ENCODE measurements at regions not wholly inside any gene's neighbourhood (a gene's known extent, or its start where the extent isn't known, plus 50 kb on each side); places are given as distances from the start of the nearest gene placed in this dataset.

DNA sequence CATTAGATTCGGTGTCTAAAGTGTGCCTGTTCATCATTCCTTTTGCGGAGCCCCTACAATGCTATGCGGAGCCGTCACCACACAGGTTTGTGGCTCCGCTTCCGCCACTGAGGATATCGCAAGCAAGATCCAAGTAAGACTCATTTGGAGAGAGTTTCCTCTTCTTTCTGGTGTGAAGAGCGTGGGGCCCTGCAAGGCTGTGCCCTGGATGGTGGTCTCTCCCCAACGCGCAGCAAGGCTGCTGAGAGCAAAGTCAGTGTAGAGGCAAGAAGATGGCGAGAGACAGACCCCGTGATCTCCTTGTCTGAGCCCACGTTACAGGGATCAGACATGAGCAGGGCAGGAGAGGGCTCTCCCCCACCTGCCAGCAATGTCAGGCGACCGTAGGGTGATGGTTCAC lies 96.3 kb upstream of the AFDN start:
- no peaks in the 10 kb centered on the region for H3K27me3 ChIP-seq (ENCODE audit: control insufficient read depth, insufficient read depth, low read length)

DNA sequence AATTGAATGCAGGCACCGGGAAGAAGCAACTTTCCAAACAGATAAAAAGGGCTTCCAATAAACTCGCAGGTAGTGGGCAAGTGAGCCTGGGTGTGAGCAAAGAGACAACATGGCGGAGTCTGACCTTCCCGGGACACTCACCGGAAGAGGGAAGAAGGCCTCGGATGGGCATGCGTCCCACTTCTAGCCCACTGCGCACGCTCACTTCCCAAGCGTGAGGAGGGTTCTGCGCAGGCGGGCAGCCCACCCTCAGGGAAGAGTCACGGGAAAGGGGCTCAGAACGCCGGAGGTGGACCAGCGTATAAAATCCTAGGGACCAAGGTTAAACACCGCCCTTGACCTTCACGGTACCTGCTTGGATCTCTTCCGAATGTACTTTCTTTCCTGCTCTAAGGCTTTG lies 95.5 kb upstream of the AFDN start:
- no peaks in the 10 kb centered on the region for H3K9me3 ChIP-seq (ENCODE audit: control insufficient read depth, insufficient read depth, low read length)
- H3K36me3 ChIP-seq (ENCODE audit: control insufficient read depth, insufficient read depth, low read length): no peaks in the 10 kb centered on the region
- no peaks in the 10 kb centered on the region for H3K4me1 ChIP-seq (ENCODE audit: control insufficient read depth, insufficient read depth, low read length)
- no peak overlapping the region for H3K4me3 ChIP-seq (ENCODE audit: low read depth, low read length)
- H3K27me3 ChIP-seq (ENCODE audit: control insufficient read depth, insufficient read depth, low read length): no peaks in the 10 kb centered on the region
- H3K9ac ChIP-seq (ENCODE audit: low read depth, low read length): no peak overlapping the region
- H3K27ac ChIP-seq (ENCODE audit: low read depth, low read length): no peak overlapping the region

More for the DNA sequence above, 96.3 kb upstream of the AFDN start:
- Histone ChIP-seq H3K9ac (ENCODE audit: low read depth, low read length) (no peak overlapping the region), H3K4me3 (ENCODE audit: low read depth, low read length) (no peak overlapping the region), H3K27ac (ENCODE audit: low read depth, low read length) (no peak overlapping the region), H3K9me3 (ENCODE audit: control insufficient read depth, insufficient read depth, low read length) (no peaks in the 10 kb centered on the region), H3K4me1 (ENCODE audit: control insufficient read depth, insufficient read depth, low read length) (no peaks in the 10 kb centered on the region), H3K36me3 (ENCODE audit: control insufficient read depth, insufficient read depth, low read length) (no peaks in the 10 kb centered on the region)

DNA sequence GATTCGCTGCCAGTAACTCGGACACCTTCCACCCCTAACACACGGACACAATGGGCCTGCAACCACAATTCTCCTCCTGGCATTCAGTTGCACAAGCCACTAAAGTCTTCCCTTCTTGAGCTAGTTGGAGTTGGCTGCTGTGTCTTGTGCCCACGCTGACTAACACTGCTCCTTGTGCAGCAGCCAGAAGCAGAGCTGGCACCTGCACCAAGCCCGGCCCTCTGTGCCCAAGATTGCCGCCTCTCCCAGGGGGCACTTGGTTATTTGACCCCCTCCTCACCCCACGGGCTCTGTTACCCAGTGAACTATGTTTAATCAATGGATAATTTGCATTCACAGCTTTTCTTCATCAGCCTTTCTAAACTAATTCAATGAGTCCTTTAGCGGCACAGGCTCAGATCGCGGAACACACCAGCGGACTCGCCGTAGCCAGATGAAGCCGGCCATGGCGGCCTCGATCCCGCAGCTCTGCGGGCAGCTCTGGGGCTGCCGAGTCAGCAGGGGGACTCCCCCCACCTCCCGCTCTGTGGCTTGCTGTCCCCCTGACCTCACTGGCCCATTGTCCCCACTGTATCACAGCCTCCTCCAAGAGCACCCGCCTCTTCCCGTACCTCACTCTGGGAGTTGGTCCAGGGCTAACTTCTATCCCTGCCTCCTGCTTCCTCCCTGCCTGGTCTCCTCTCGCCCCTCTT lies 94.8 kb upstream of the AFDN start:
- Histone ChIP-seq H3K27ac (ENCODE audit: low read depth, low read length) (no peak overlapping the region), H3K9me3 (ENCODE audit: control insufficient read depth, insufficient read depth, low read length) (no peaks in the 10 kb centered on the region), H3K36me3 (ENCODE audit: control insufficient read depth, insufficient read depth, low read length) (no peaks in the 10 kb centered on the region), H3K4me3 (ENCODE audit: low read depth, low read length) (no peak overlapping the region), H3K9ac (ENCODE audit: low read depth, low read length) (no peak overlapping the region), H3K4me1 (ENCODE audit: control insufficient read depth, insufficient read depth, low read length) (no peaks in the 10 kb centered on the region), H3K27me3 (ENCODE audit: control insufficient read depth, insufficient read depth, low read length) (no peaks in the 10 kb centered on the region)

DNA sequence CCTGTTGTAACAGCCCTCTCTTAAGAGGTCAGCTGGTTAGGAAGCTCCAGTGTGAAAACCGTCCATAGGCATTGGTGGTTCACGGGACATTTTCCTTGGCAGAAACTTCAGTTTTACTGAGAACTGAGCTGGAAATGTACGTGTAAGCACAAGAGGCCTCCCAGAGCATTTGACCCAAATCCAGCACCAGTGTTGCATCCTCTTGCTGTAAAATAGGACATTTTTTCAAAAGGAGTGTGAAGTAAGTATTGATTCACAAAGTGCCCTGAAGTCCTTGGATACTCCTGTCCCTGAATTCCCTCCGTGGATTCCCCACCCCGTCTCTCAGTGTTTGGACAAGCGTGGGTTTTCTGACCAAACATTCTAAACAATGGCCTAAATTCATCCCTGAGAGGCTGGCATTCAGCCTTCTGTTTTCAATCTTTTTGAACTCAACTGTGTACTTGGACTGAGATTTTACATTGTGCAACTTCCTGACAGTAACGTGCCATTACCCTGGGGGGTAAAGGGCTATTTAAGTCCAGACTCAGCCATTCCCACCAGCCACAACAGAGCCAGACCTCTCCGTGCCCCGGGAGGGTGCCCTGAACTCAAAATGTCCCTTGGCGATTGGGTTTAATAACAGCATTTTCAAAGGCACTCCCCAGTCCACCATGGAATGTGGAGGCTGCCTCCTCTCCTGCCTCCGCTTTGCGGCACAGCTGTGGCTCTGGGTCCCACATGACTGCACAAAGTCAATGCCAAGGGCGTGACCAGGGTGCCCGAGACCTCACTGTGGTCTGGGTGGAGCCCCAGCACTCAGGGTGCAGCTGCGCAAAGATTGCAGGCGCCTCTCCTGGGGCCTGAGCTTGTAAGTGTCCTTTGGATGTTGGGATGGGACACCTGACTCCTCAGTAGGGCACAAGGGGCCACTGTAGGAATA lies 92.7 kb upstream of the AFDN start:
- Histone ChIP-seq H3K4me3 (ENCODE audit: low read depth, low read length) (no peak overlapping the region), H3K4me1 (ENCODE audit: control insufficient read depth, insufficient read depth, low read length) (no peaks in the 10 kb centered on the region), H3K9me3 (ENCODE audit: control insufficient read depth, insufficient read depth, low read length) (no peaks in the 10 kb centered on the region), H3K36me3 (ENCODE audit: control insufficient read depth, insufficient read depth, low read length) (no peaks in the 10 kb centered on the region), H3K27me3 (ENCODE audit: control insufficient read depth, insufficient read depth, low read length) (no peaks in the 10 kb centered on the region), H3K9ac (ENCODE audit: low read depth, low read length) (no peak overlapping the region), H3K27ac (ENCODE audit: low read depth, low read length) (no peak overlapping the region)

DNA sequence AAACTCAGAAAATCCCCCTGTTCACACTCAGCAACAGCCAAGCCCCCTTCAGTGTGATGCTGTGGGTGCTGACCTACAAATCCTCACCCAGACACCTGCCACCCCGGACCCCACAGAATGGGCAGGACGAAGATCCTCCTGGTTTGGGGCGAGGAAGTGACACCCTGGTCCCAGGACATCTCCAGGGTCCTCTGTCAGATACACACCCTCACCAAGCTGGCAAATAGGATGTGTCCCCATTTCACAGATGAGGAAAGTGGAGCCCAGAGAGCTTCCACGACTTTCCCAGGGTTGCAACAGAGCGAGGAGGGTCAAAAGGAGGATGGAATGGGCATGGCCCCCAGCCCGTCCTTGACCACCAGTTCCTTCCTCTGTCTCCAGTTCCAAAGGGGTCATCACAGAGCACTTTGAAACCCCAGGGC lies 92.0 kb upstream of the AFDN start:
- Histone ChIP-seq H3K4me3 (ENCODE audit: low read depth, low read length) (no peak overlapping the region), H3K36me3 (ENCODE audit: control insufficient read depth, insufficient read depth, low read length) (no peaks in the 10 kb centered on the region), H3K27me3 (ENCODE audit: control insufficient read depth, insufficient read depth, low read length) (no peaks in the 10 kb centered on the region), H3K9me3 (ENCODE audit: control insufficient read depth, insufficient read depth, low read length) (no peaks in the 10 kb centered on the region), H3K9ac (ENCODE audit: low read depth, low read length) (no peak overlapping the region), H3K27ac (ENCODE audit: low read depth, low read length) (no peak overlapping the region), H3K4me1 (ENCODE audit: control insufficient read depth, insufficient read depth, low read length) (no peaks in the 10 kb centered on the region)

DNA sequence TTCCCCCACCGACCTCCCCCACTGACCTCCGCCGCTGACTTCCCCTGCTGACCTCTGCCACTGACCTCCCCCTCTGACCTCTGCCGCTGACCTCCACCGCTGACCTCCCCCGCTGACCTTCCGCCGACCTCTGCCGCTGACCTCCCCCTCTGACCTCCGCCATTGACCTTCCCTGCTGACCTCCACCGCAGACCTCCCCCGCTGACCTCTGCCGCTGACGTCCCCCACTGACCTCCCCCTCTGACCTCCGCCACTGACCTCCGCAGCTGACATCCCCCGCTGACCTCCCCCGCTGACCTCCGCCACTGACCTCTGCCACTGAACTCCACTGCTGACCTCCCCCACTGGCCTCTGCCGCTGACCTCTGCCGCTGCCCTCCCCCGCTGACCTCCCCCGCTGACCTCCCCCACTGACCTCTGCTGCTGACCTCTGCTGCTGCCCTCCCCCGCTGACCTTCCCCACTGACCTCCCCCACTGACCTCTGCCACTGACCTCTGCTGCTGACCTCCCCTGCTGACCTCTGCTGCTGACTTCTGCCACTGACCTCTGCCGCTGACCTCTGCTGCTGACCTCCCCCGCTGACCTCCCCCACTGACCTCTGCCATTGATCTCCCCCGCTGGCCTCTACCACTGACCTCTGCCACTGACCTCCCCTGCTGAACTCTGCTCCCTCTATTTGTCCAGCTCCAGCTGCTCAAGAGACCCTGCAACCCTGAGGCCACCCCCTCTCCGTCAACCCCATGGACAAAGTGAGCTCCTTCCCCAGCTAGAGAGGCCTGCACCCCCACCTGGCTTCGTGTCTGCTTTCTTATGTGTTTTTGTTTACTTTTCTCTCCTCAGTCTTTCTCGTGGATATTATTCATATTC lies 91.4 kb upstream of the AFDN start:
- H3K36me3 ChIP-seq (ENCODE audit: control insufficient read depth, insufficient read depth, low read length): no peaks in the 10 kb centered on the region
- H3K4me1 ChIP-seq (ENCODE audit: control insufficient read depth, insufficient read depth, low read length): no peaks in the 10 kb centered on the region
- H3K9me3 ChIP-seq (ENCODE audit: control insufficient read depth, insufficient read depth, low read length): no peaks in the 10 kb centered on the region
- no peak overlapping the region for H3K4me3 ChIP-seq (ENCODE audit: low read depth, low read length)
- no peak overlapping the region for H3K9ac ChIP-seq (ENCODE audit: low read depth, low read length)
- H3K27ac ChIP-seq (ENCODE audit: low read depth, low read length): no peak overlapping the region
- H3K27me3 ChIP-seq (ENCODE audit: control insufficient read depth, insufficient read depth, low read length): no peaks in the 10 kb centered on the region

DNA sequence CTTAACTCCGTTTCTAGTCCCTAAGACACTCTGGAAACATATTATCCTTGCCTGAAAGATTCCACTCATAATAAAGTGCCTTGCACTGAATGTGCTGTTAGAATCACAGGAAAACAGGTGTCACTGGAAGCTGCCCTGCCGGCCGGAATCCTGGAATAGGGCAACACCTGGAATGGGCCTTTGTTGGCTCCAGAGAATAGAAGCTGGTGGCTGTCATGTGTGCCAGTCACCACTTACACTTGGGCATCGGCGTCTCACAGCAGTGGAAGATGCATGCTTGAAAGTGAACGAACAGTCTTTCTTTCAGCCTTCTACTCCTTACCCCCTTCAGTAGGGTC lies 90.8 kb upstream of the AFDN start:
- Histone ChIP-seq H3K27me3 (ENCODE audit: control insufficient read depth, insufficient read depth, low read length) (no peaks in the 10 kb centered on the region), H3K4me3 (ENCODE audit: low read depth, low read length) (no peak overlapping the region), H3K9me3 (ENCODE audit: control insufficient read depth, insufficient read depth, low read length) (no peaks in the 10 kb centered on the region), H3K36me3 (ENCODE audit: control insufficient read depth, insufficient read depth, low read length) (no peaks in the 10 kb centered on the region), H3K9ac (ENCODE audit: low read depth, low read length) (no peak overlapping the region), H3K4me1 (ENCODE audit: control insufficient read depth, insufficient read depth, low read length) (no peaks in the 10 kb centered on the region), H3K27ac (ENCODE audit: low read depth, low read length) (no peak overlapping the region)

DNA sequence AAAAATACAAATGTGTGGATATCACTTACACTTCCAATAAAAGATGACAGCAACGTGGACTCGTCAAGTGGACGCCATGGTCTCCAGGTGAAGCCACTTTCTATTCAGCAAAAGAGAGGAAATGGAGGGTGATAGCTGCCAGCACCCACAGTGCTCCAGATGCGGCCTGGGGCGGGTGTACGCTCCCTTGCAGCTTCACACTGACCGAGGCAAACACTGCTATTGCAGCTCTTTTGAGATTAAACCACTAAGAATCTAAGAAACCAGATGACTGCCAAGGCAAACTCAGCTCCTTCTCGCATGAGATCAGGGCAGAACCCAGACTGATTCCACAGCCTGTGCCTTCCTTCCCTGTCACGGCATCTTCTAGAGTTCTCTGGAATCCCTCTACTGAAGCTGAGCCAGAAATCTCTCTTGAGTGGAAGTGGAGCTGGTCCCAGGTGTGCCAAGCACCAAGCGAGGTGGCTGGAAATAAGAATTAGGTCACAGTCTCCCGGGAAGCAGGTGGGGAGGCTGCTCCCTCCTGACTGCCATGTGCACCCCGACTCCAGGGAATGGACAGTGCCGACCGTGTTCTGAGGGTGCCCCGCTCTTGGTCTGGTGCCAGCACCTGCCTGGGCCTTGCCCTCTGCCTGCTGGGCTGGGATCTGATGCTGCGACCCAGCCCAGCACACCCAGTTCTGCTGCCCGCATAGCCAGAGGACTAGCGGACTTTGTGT lies 90.1 kb upstream of the AFDN start:
- H3K4me3 ChIP-seq (ENCODE audit: low read depth, low read length): no peak overlapping the region
- no peaks in the 10 kb centered on the region for H3K4me1 ChIP-seq (ENCODE audit: control insufficient read depth, insufficient read depth, low read length)
- H3K27me3 ChIP-seq (ENCODE audit: control insufficient read depth, insufficient read depth, low read length): no peaks in the 10 kb centered on the region
- no peaks in the 10 kb centered on the region for H3K36me3 ChIP-seq (ENCODE audit: control insufficient read depth, insufficient read depth, low read length)
- H3K9ac ChIP-seq (ENCODE audit: low read depth, low read length): no peak overlapping the region
- H3K27ac ChIP-seq (ENCODE audit: low read depth, low read length): no peak overlapping the region
- H3K9me3 ChIP-seq (ENCODE audit: control insufficient read depth, insufficient read depth, low read length): no peaks in the 10 kb centered on the region

DNA sequence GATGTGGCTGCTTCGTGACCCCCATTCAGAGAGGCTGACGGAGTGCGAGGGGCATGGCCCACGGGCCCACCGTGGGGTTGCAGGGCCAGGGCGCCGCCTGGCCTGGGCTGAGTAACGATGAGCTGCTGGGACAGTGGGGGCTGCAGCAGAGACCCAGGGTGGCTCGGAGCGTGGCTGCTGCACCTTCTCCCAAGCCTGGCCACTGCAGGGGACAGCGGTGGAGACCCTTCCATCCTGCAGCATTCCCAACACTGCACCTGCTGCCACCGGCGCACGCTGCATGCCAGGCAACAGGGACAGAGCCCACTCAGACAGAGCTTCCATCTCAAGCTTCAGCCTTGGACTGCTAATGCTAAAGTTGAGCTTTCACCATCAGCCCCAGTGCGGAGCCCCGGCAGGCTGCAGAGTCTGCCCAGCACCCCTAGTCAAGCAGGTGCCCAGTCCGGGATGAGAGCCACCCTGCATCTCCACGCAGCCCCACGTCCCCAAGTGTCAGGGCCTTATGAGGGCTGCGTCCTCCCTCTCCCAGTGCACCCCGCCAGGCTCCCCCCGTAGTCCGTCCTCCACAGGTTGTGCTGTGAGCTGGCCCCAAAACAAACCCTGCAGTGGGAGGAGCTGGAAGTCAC lies 89.4 kb upstream of the AFDN start:
- Histone ChIP-seq H3K9me3 (ENCODE audit: control insufficient read depth, insufficient read depth, low read length) (no peaks in the 10 kb centered on the region), H3K4me3 (ENCODE audit: low read depth, low read length) (no peak overlapping the region), H3K9ac (ENCODE audit: low read depth, low read length) (no peak overlapping the region), H3K27me3 (ENCODE audit: control insufficient read depth, insufficient read depth, low read length) (no peaks in the 10 kb centered on the region), H3K36me3 (ENCODE audit: control insufficient read depth, insufficient read depth, low read length) (no peaks in the 10 kb centered on the region), H3K4me1 (ENCODE audit: control insufficient read depth, insufficient read depth, low read length) (no peaks in the 10 kb centered on the region), H3K27ac (ENCODE audit: low read depth, low read length) (no peak overlapping the region)

DNA sequence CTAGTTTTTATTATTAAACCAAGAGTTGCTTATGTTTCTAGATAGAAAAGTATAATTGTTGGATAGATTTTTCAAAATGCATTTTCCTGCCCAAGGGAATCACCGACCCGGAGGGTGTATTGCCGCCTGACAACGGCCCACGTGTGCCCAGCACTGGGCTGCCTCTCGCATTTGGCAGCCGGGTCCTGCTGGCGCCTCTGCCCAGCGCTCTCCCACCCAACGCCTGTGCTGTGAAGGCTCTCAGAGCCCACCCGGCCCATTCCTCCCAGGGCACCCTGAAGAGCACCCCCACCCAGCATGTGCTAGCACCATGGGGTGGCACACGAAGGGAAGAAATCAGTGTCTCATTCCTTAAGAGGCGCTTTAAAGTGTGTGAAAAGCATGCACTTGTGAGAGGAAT lies 88.3 kb upstream of the AFDN start:
- H3K4me3 ChIP-seq (ENCODE audit: low read depth, low read length): no peak overlapping the region
- H3K9ac ChIP-seq (ENCODE audit: low read depth, low read length): no peak overlapping the region
- H3K27ac ChIP-seq (ENCODE audit: low read depth, low read length): no peak overlapping the region
- no peaks in the 10 kb centered on the region for H3K36me3 ChIP-seq (ENCODE audit: control insufficient read depth, insufficient read depth, low read length)
- no peaks in the 10 kb centered on the region for H3K4me1 ChIP-seq (ENCODE audit: control insufficient read depth, insufficient read depth, low read length)
- no peaks in the 10 kb centered on the region for H3K9me3 ChIP-seq (ENCODE audit: control insufficient read depth, insufficient read depth, low read length)
- no peaks in the 10 kb centered on the region for H3K27me3 ChIP-seq (ENCODE audit: control insufficient read depth, insufficient read depth, low read length)

Data from HUES48 (cell line).